ENCODE measurements at regions not wholly inside any gene's neighbourhood (a gene's known extent, or its start where the extent isn't known, plus 50 kb on each side); places are given as distances from the start of the nearest gene placed in this dataset.

- Histone ChIP-seq H3K27ac (ENCODE audit: low read length) (no peak overlapping the region), H3K4me2 (ENCODE audit: low read length) (no peak overlapping the region), H3K36me3 (ENCODE audit: low read depth, low read length) (no peaks in the 10 kb centered on the region), H3K79me2 (ENCODE audit: low read length) (no peaks in the 10 kb centered on the region), H3K4me3 (ENCODE audit: low read length) (no peak overlapping the region), H4K20me1 (ENCODE audit: low read length) (no peaks in the 10 kb centered on the region), H3K9ac (ENCODE audit: low read length) (no peak overlapping the region), H3K9me3 (ENCODE audit: low read length) (no peaks in the 10 kb centered on the region), H3K27me3 (ENCODE audit: low read length) (peaks cover 10% of the 10 kb centered on the region; the same call in 1 of the 2 replicates), H2AFZ (ENCODE audit: low read length) (no peak overlapping the region), H3F3A (ENCODE audit: low read length, unreplicated experiment) (no peaks in the 10 kb centered on the region), H3K4me1 (ENCODE audit: insufficient read depth, low read length) (no peaks in the 10 kb centered on the region), H3K9me2 (replicated peaks; ENCODE audit: low read length) (no peaks in the 10 kb centered on the region)
- no peak for TF ChIP-seq EZH2 (IDR thresholded peaks at IDR 0.05; ENCODE audit: low read length, unreplicated experiment)
- TF ChIP-seq, protein P1, sequence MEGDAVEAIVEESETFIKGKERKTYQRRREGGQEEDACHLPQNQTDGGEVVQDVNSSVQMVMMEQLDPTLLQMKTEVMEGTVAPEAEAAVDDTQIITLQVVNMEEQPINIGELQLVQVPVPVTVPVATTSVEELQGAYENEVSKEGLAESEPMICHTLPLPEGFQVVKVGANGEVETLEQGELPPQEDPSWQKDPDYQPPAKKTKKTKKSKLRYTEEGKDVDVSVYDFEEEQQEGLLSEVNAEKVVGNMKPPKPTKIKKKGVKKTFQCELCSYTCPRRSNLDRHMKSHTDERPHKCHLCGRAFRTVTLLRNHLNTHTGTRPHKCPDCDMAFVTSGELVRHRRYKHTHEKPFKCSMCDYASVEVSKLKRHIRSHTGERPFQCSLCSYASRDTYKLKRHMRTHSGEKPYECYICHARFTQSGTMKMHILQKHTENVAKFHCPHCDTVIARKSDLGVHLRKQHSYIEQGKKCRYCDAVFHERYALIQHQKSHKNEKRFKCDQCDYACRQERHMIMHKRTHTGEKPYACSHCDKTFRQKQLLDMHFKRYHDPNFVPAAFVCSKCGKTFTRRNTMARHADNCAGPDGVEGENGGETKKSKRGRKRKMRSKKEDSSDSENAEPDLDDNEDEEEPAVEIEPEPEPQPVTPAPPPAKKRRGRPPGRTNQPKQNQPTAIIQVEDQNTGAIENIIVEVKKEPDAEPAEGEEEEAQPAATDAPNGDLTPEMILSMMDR (conservative IDR thresholded peaks at IDR 0.05; ENCODE audit: low read depth, low read length), result no peak
- TF ChIP-seq EZH2phosphoT487 (IDR thresholded peaks at IDR 0.05; ENCODE audit: borderline replicate concordance, low read length), result no peak
- DNase-seq (no peak), ATAC-seq (no peak)
- intact Hi-C loops (cut with micrococcal nuclease), result no loop called here
- CTCF ChIA-PET, result no interaction called here
- BruUV-seq (replicated peaks), result no TSS peak
- POLR2A ChIA-PET (ENCODE audit: unreplicated experiment), result no interaction called here
These were observed 373.5 kb upstream of the MAP3K7 start for GRCh38 chr6:90960324-90960723.

GRCh38 chr6:90955246-90955645, 368.4 kb upstream of the MAP3K7 start:
- no peak overlapping the region for H3K4me2 ChIP-seq (ENCODE audit: low read length)
- no peaks in the 10 kb centered on the region for H3K79me2 ChIP-seq (ENCODE audit: low read length)
- ChIA-PET POLR2A (ENCODE audit: unreplicated experiment) (no interaction called here), CTCF (no interaction called here)
- no TSS peak for BruUV-seq (replicated peaks)
- no peaks in the 10 kb centered on the region for H3K36me3 ChIP-seq (ENCODE audit: low read depth, low read length)
- intact Hi-C loops (cut with micrococcal nuclease), result no loop called here
- no peaks in the 10 kb centered on the region for H3K4me1 ChIP-seq (ENCODE audit: insufficient read depth, low read length)
- TF ChIP-seq EZH2 (IDR thresholded peaks at IDR 0.05; ENCODE audit: low read length, unreplicated experiment) (no peak), EZH2phosphoT487 (IDR thresholded peaks at IDR 0.05; ENCODE audit: borderline replicate concordance, low read length) (no peak)
- no peak for DNase-seq
- no peak for ATAC-seq
- H3K9me3 ChIP-seq (ENCODE audit: low read length), result no peaks in the 10 kb centered on the region
- H2AFZ ChIP-seq (ENCODE audit: low read length), result no peak overlapping the region
- H3F3A ChIP-seq (ENCODE audit: low read length, unreplicated experiment), result no peaks in the 10 kb centered on the region
- no peaks in the 10 kb centered on the region for H4K20me1 ChIP-seq (ENCODE audit: low read length)
- no peaks in the 10 kb centered on the region for H3K9me2 ChIP-seq (replicated peaks; ENCODE audit: low read length)
- H3K27ac ChIP-seq (ENCODE audit: low read length), result no peak overlapping the region
- H3K27me3 ChIP-seq (ENCODE audit: low read length), result peaks cover 10% of the 10 kb centered on the region; the same call in 1 of the 2 replicates
- no peak overlapping the region for H3K4me3 ChIP-seq (ENCODE audit: low read length)
- H3K9ac ChIP-seq (ENCODE audit: low read length), result no peak overlapping the region

DNA sequence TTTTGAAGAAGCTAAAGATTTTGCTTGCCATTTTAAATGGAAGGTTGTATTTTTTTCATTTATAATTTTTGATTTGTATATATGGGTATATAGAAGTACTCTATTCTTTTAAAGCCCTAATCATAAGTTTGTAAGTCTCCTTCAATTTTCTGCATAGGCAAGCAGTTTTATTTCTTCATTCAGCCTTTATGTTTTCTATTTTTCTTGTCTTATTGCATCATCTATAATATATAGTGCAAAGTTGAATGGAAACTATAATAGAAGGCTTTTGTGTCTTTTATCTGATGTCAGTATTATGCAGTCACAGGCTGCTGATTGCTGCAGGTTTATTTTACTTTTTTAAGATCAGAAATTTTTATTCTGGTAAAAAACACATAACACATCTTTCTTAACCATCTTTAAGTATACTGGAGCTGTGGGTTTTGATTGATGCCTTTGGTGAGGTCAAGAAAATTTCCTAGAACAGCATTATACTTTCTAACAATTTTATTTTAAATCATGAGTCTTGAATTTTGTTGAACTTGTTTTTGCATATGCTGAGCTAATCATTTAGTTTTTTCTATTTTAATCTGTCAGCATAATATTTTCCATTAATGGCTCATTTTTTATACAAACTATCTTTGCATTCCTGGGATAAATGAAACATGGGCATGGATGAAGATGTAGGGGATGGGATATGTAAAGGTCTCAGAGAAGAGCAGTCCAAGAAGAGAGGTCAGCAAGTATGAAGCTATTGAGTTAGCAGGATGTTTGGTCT, 366.7 kb upstream of the MAP3K7 start:
- Histone ChIP-seq H3K9me2 (replicated peaks; ENCODE audit: low read length) (no peaks in the 10 kb centered on the region), H3K4me2 (ENCODE audit: low read length) (no peak overlapping the region), H3K79me2 (ENCODE audit: low read length) (no peaks in the 10 kb centered on the region), H3K4me1 (ENCODE audit: insufficient read depth, low read length) (no peaks in the 10 kb centered on the region), H4K20me1 (ENCODE audit: low read length) (no peaks in the 10 kb centered on the region), H3K9me3 (ENCODE audit: low read length) (no peaks in the 10 kb centered on the region), H3K27me3 (ENCODE audit: low read length) (peaks cover 10% of the 10 kb centered on the region; the same call in 1 of the 2 replicates), H2AFZ (ENCODE audit: low read length) (no peak overlapping the region), H3K36me3 (ENCODE audit: low read depth, low read length) (no peaks in the 10 kb centered on the region), H3K4me3 (ENCODE audit: low read length) (no peak overlapping the region), H3F3A (ENCODE audit: low read length, unreplicated experiment) (no peaks in the 10 kb centered on the region), H3K9ac (ENCODE audit: low read length) (no peak overlapping the region), H3K27ac (ENCODE audit: low read length) (no peak overlapping the region)
- ATAC-seq (no peak), DNase-seq (no peak)
- ChIA-PET POLR2A (ENCODE audit: unreplicated experiment) (no interaction called here), CTCF (no interaction called here)
- intact Hi-C loops (cut with micrococcal nuclease), result no loop called here
- no TSS peak for BruUV-seq (replicated peaks)
- TF ChIP-seq EZH2phosphoT487 (IDR thresholded peaks at IDR 0.05; ENCODE audit: borderline replicate concordance, low read length), result no peak
- TF ChIP-seq, protein P1 (conservative IDR thresholded peaks at IDR 0.05; ENCODE audit: low read depth, low read length), result no peak
- TF ChIP-seq EZH2 (IDR thresholded peaks at IDR 0.05; ENCODE audit: low read length, unreplicated experiment), result no peak

Measured in PC-3 (cell line).